ENCODE measurements at regions not wholly inside any gene's neighbourhood (a gene's known extent, or its start where the extent isn't known, plus 50 kb on each side); places are given as distances from the start of the nearest gene placed in this dataset.

DNA sequence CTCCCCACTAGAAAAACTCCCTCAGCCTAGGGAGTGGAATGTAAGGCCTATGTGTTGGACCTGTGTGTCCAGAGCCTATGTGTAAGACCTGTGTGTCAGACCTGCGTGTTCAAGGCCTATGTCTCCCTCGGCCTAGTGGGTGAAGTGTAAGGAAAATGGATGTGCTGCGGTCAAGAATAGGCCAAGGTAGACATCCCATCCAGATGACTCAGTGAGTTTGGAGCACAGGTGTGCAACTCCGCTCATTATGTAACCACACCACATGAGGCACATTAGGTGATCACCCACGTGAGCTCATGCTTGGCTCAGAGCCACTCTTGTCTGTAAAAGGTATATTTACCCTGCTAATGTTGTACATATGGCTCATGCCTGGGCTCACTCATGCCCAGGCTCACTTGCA lies 565.3 kb upstream of the CRIM1 start (continued):
- TF ChIP-seq SAP30 (IDR thresholded peaks at IDR 0.05; ENCODE audit: insufficient read depth, insufficient replicate concordance, low read length) (no peak), SP1 (IDR thresholded peaks at IDR 0.05; ENCODE audit: low read depth, low read length) (no peak), SP4 (IDR thresholded peaks at IDR 0.05; ENCODE audit: low read length) (no peak), SIRT6 (IDR thresholded peaks at IDR 0.05; ENCODE audit: low read length) (no peak), RBBP5 (IDR thresholded peaks at IDR 0.05; ENCODE audit: borderline replicate concordance, low read depth, low read length) (no peak), SRF (IDR thresholded peaks at IDR 0.05; ENCODE audit: low read depth, low read length) (no peak), TCF12 (IDR thresholded peaks at IDR 0.05; ENCODE audit: low read depth, low read length) (no peak), CBX5 (IDR thresholded peaks at IDR 0.05; ENCODE audit: low read depth, low read length) (no peak), SIN3A (conservative IDR thresholded peaks at IDR 0.05 in 1 of 2, IDR thresholded peaks at IDR 0.05 in 1 of 2; ENCODE audit: low read depth in 1 of 2, low read length in 2 of 2) (no peak), EP300 (IDR thresholded peaks at IDR 0.05; ENCODE audit: borderline replicate concordance in 1 of 2, low read depth in 2 of 2, low read length in 2 of 2) (no peak)

Data from H1 (cell line).